ENCODE measurements at regions not wholly inside any gene's neighbourhood (a gene's known extent, or its start where the extent isn't known, plus 50 kb on each side); places are given as distances from the start of the nearest gene placed in this dataset.

DNA sequence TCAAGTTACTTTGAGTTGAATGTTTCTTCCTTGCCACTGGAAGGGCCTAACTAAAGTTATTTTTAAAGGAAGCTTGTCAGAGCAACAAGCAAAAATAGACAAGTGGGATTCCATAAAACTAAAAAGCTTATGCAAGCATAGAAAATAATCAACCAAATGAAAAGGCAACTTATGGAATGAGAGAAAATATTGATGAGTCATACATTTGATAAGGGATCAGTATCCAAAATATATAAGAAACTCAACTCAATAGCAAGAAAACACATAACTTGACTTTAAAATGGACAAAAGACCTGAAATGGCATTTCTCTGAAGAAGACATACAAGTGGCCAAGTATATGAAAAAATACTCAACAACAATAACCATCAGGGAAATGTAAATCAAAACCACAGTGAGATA is 264.5 kb upstream of the UBASH3B start:
- no peak for DNase-seq (ENCODE audit: low spot score in 2 of 2)
- no peak overlapping the region for H3K4me3 ChIP-seq (ENCODE audit: low read depth, poor library complexity, severe bottlenecking)
- intact Hi-C loops (cut with DNase I; ENCODE audit: low total_unique reads): no loop called here
- no peak for TF ChIP-seq POLR2A (IDR thresholded peaks at IDR 0.05)
- TF ChIP-seq, protein P1, sequence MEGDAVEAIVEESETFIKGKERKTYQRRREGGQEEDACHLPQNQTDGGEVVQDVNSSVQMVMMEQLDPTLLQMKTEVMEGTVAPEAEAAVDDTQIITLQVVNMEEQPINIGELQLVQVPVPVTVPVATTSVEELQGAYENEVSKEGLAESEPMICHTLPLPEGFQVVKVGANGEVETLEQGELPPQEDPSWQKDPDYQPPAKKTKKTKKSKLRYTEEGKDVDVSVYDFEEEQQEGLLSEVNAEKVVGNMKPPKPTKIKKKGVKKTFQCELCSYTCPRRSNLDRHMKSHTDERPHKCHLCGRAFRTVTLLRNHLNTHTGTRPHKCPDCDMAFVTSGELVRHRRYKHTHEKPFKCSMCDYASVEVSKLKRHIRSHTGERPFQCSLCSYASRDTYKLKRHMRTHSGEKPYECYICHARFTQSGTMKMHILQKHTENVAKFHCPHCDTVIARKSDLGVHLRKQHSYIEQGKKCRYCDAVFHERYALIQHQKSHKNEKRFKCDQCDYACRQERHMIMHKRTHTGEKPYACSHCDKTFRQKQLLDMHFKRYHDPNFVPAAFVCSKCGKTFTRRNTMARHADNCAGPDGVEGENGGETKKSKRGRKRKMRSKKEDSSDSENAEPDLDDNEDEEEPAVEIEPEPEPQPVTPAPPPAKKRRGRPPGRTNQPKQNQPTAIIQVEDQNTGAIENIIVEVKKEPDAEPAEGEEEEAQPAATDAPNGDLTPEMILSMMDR (IDR thresholded peaks at IDR 0.05): no peak

DNA sequence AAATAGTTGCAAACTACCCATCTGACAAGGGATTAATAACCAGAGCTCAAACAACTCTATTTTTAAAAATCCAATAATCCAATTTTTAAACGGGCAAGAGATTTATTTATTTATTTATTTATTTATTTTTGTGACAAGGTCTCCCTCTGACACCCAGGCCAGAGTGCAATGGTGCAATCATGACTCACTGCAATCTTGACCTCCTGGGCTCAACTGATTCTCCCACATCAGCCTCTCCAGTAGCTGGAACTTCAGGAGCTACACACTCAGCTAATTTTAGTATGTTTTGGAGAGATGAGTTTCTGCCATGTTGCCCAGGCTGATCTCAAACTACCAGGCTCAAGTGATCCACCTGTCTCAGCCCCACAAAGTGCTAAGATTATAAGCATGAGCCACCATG is 267.2 kb upstream of the BLID start:
- TF ChIP-seq POLR2A (IDR thresholded peaks at IDR 0.05): no peak
- TF ChIP-seq, protein P1 (IDR thresholded peaks at IDR 0.05): no peak
- DNase-seq (ENCODE audit: low spot score in 2 of 2): no peak
- intact Hi-C loops (cut with DNase I; ENCODE audit: low total_unique reads): no loop called here
- no peak overlapping the region for H3K4me3 ChIP-seq (ENCODE audit: low read depth, poor library complexity, severe bottlenecking)
- 83 to 93% methylated on average over 1 of the region's 1 CpG for WGBS, 2 donors

DNA sequence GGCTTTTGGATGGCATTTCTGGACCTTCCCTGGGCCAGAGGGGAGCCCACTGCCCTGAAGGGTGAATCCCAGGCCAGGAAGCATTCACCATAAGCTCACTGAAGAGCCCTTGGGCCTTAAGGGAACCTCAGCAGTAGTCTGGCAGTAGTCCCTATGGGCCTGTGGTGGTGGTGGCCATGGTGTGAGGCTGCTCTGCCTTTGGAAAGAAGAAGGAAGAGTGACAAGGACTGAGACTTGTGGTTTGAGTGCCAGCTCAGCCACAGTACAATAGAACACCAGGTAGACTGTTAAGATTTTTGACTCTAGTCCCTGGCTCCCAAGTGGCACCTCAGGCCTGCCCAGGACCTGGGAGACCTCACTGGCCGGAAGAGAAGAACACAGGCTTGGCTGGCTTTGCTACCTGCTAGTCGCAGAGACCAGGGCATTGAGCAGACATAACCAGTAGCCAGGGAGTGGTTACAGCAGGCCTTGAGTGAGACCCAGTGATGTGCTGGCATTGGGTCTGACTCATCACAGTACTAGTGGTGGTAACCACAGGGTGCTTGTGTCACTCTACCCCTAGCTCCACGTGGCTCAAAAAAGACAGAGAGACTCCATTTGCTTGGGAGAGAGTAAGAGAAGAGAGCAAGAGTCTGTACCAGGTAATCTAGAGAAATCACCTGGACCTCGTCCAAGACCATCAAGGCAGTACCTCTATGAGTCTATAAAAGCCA is 259.8 kb upstream of the BLID start:
- WGBS, 2 donors: 71 to 85% methylated on average over 4 of the region's 4 CpGs
- TF ChIP-seq POLR2A (IDR thresholded peaks at IDR 0.05): no peak
- TF ChIP-seq, protein P1 (IDR thresholded peaks at IDR 0.05): no peak
- H3K4me3 ChIP-seq (ENCODE audit: low read depth, poor library complexity, severe bottlenecking): no peak overlapping the region
- intact Hi-C loops (cut with DNase I; ENCODE audit: low total_unique reads): no loop called here
- no peak for DNase-seq (ENCODE audit: low spot score in 2 of 2)

DNA sequence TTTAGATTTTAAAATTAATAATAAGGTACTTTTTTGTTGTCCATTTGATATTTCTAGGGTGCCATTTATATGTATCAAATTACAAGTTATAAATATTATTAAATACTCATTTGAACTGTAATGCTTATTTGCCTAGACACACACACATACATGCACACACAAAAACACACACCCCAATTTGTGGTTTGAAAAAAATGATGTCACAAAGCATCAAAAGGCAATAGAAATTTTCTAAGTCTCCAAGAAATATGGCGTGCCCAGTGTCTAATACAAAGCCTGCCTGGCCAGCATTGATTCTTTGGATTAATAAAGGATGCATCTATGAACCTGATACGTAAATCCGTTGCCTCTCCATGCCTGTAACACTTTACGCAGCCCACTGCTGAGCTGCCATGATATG is 252.8 kb upstream of the BLID start:
- no peak overlapping the region for H3K4me3 ChIP-seq (ENCODE audit: low read depth, poor library complexity, severe bottlenecking)
- DNase-seq (ENCODE audit: low spot score in 2 of 2): no peak
- intact Hi-C loops (cut with DNase I; ENCODE audit: low total_unique reads): loop anchor here (5.0 kb wide), 1 partner anchor 1174 kb away; no protein-coding TSS in a partner anchor
- 91 to 96% methylated on average over 4 of the region's 4 CpGs for WGBS, 2 donors
- TF ChIP-seq POLR2A (IDR thresholded peaks at IDR 0.05): no peak
- TF ChIP-seq, protein P1 (IDR thresholded peaks at IDR 0.05): no peak

DNA sequence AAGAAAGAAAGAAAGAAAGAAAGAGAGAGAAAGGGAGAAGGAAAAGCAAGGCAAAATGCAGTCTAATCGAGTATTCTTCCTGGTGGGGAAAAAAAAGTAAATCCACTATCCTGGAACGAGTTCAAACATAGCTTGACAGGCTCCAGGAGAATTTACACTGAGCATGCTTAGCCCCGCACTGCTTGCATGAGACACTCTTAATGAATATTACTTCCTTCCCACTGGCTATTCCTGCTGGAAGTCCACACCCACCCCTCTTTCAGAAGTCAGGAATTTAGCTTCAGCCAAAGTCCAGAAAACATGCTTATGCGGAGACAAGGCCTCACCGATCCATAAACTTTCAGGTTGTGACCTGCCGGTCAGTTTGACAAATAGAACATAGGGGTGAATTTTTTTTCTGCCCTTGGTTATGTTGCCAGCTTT is 251.8 kb upstream of the BLID start:
- peak in 1 of 2 donors; percentile 32 for DNase-seq (ENCODE audit: low spot score in 2 of 2)
- intact Hi-C loops (cut with DNase I; ENCODE audit: low total_unique reads): loop anchor here (5.0 kb wide), 1 partner anchor 1174 kb away; no protein-coding TSS in a partner anchor
- no peak overlapping the region for H3K4me3 ChIP-seq (ENCODE audit: low read depth, poor library complexity, severe bottlenecking)
- WGBS, 2 donors: 18% methylated on average over 6 of the region's 6 CpGs
- TF ChIP-seq, protein P1 (IDR thresholded peaks at IDR 0.05): no peak
- no peak for TF ChIP-seq POLR2A (IDR thresholded peaks at IDR 0.05)
